Right ventricle myocardium inferior (tissue), 1 donor: ENCODE measurements at regions not wholly inside any gene's neighbourhood (a gene's known extent, or its start where the extent isn't known, plus 50 kb on each side); places are given as distances from the start of the nearest gene placed in this dataset.

Source experiments
- ATAC-seq: fragments of 200-7000 bp; cut with Tn5 transposase; one replicate; pipeline ENCODE4 v1.9.1; 2020; ENCODE audit warnings: mild to moderate bottlenecking, moderate library complexity
- DNase-seq: peaks from one replicate; pipeline ENCODE4 v3.0.0; 2021; ENCODE audit errors: missing footprints
- intact Hi-C: fragments of 100-400 bp; cut with DNase I; formaldehyde crosslinking; loops from one replicate; pipeline ENCODE4 v1.11.0; 2022
- donor health status: DM: no; HTN: yes; CAD: no; lungs with severe emphysema.

DNA sequence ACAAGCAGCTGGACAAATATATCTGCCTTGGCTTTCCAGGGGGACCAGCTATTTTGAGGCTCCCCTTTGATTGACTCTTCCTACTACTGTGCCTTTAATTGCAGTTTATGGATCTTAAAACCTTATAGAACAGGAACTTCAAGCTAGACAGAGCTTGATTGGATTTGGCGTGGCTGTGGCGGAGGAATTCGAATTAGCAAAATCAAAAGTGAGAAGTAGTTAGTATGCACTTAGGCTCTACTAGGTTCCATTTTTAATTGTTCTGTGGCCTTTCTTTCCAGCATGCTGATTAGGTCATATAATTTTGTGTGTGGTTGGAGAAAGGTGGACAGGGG is 248.0 kb downstream of the HIVEP2 start:
- intact Hi-C loops, result loop anchor here (5.0 kb wide), 1 partner anchor 250 kb away; the partner anchor contains the start of gene HIVEP2
- DNase-seq, result no peak

DNA sequence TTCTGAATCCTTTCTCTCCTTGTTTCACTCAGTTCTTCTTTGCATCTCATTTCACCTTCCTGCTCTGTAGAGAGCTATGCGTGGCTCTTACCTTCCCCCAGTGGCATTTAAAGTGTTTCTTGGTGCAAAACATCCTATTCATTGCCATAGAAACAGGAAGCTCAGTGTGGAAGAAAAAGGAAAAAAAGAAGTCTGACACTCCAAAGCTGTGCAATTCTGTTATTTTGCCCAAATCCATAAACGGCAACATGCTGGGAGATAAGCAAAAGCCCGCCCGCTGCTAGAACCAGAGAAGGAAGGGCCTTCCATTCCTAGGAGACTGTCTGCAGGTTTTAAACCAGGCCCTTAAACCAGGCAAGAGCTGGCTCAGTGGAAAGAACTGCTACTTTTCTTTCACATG is 247.1 kb downstream of the HIVEP2 start:
- no peak for ATAC-seq
- no peak for DNase-seq
- intact Hi-C loops, result loop anchor here (5.0 kb wide), 1 partner anchor 249 kb away; the partner anchor contains the start of gene HIVEP2

More for the DNA sequence above, 248.0 kb downstream of the HIVEP2 start:
- no peak for ATAC-seq

DNA sequence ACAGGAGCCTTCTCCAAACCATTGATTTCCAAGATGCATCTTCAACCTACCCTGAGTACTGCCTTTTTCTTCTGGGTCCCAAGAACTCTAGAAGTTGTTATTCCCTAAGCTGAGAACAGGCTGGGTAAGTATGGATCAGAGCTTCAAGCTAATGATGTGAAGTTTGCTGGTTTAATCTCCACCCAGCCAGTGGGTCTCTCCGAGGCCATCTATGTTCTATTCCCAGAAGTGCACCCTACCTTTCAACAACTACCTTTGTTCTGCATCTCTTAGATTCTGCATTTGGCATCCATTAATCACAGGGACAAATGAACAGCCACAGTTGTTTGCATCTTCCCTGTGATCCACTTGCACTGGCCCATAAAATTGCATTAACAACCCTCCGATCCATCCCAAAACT is 246.2 kb downstream of the HIVEP2 start:
- ATAC-seq (no peak), DNase-seq (no peak)
- intact Hi-C loops, result loop anchor here (5.0 kb wide), 1 partner anchor 249 kb away; the partner anchor contains the start of gene HIVEP2

DNA sequence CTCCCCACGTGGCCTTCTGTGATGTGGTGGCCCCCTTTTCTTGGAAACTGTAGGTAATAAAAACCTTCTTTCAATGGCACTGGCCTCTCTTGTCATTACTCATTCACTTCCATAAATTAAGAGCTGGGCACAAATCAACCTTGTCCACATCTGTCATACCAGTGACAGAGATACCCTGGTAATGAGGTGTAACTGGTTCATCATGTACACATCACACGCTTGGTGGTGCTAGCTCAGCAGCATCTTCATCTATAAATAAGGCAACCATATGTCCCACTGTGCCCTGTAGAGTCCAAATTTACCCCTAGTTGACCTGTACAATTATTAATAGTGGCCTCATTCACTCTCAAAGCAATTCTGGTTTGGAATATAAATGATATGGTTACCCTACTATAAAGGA is 245.6 kb downstream of the HIVEP2 start:
- no peak for ATAC-seq
- intact Hi-C loops, result loop anchor here (5.0 kb wide), 1 partner anchor 248 kb away; the partner anchor contains the start of gene HIVEP2
- no peak for DNase-seq

DNA sequence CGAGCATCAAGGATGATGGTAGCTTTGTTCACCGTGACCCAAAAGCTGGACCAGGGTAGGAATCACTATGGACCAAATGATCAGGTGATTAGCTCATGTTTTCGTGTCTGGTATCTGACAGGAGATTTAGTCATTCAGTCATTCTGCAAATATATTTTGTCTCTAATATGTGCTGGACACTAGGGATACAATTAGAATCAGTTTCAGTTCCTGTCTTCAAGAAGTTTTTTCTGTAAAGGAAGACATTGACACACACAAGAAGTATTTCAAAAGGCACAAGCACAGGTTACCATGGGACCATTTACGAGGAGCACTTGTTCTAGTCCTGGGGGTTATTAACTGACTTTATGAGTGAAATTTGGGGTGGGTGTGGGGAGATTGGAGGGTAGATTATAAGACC is 244.9 kb downstream of the HIVEP2 start:
- intact Hi-C loops, result no loop called here

DNA sequence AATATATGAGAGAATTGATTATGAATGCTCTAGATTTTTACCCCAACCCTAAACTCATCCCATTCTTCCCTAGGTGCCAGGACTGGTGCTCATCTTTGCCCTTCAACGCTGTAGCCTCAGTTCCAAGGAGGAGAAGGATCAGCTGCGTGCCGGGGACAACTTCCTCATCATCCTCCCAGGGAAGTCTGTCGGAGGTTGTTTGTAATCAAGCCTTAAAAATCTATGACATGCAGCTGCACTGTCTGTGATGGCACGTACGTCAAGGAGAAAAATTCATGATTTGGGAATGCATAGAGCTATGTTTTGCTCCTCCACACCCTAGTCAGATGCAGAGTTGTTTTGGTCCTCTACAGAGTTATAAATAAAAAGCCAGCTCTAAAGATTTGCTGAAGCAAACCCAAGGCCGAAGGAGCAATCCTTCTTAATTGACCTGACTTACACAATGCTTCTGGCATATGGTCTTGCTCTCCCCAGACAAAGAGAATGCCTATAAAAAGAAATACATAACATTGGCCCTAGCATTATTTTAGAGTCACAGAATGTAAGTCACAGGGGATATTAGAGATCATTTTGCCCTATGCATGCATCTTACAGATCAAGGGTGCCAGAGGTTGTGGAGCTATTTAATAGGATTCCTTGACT is 244.2 kb downstream of the HIVEP2 start:
- DNase-seq (no peak), ATAC-seq (no peak)
- intact Hi-C loops, result no loop called here

More for the DNA sequence above, 244.9 kb downstream of the HIVEP2 start:
- DNase-seq (no peak), ATAC-seq (no peak)
